ENCODE measurements at regions not wholly inside any gene's neighbourhood (a gene's known extent, or its start where the extent isn't known, plus 50 kb on each side); places are given as distances from the start of the nearest gene placed in this dataset.

- H3K9me3 ChIP-seq, result no peaks in the 10 kb centered on the region
- DNase-seq (no peak), ATAC-seq (no peak)
- H3K4me1 ChIP-seq, result peaks cover 8% of the 10 kb centered on the region
- intact Hi-C loops (cut with DNase I), result no loop called here
- H3K4me3 ChIP-seq, result no peak overlapping the region
- TF ChIP-seq, protein P1, sequence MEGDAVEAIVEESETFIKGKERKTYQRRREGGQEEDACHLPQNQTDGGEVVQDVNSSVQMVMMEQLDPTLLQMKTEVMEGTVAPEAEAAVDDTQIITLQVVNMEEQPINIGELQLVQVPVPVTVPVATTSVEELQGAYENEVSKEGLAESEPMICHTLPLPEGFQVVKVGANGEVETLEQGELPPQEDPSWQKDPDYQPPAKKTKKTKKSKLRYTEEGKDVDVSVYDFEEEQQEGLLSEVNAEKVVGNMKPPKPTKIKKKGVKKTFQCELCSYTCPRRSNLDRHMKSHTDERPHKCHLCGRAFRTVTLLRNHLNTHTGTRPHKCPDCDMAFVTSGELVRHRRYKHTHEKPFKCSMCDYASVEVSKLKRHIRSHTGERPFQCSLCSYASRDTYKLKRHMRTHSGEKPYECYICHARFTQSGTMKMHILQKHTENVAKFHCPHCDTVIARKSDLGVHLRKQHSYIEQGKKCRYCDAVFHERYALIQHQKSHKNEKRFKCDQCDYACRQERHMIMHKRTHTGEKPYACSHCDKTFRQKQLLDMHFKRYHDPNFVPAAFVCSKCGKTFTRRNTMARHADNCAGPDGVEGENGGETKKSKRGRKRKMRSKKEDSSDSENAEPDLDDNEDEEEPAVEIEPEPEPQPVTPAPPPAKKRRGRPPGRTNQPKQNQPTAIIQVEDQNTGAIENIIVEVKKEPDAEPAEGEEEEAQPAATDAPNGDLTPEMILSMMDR (IDR thresholded peaks at IDR 0.05), result no peak
- no peaks in the 10 kb centered on the region for H3K27me3 ChIP-seq (ENCODE audit: low read depth)
- no peaks in the 10 kb centered on the region for H3K36me3 ChIP-seq
- no peak overlapping the region for H3K27ac ChIP-seq
These were observed 216.3 kb upstream of the TLE3 start for GRCh38 chr15:70314018-70314354.

GRCh38 chr15:70313099-70314017 is 215.6 kb upstream of the TLE3 start:
- Histone ChIP-seq H3K4me1 (peaks cover 3% of the 10 kb centered on the region), H3K4me3 (no peak overlapping the region), H3K27me3 (ENCODE audit: low read depth) (no peaks in the 10 kb centered on the region), H3K36me3 (no peaks in the 10 kb centered on the region), H3K27ac (no peak overlapping the region), H3K9me3 (no peaks in the 10 kb centered on the region)
- intact Hi-C loops (cut with DNase I), result no loop called here
- no peak for ATAC-seq
- DNase-seq, result no peak
- TF ChIP-seq, protein P1 (IDR thresholded peaks at IDR 0.05), result no peak

DNA sequence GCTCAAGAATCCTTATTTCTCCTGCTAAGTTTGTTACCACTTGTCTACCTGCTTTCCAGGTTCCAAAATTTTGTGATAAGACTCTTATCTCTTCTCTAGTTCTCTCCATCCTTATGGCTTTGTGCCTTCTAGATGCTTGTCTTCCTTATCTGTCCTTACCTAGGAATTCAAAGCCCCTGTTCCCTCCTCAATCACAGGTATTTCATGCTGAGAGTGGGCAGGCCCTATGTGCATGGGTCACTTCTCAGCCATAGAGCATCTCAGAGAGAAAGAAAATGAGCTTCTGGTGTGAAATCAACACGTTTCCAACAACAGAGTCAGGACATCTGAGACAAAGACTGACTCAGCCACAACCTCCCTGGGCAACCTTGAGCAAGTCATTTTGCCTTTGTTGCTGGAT is 214.1 kb upstream of the TLE3 start:
- DNase-seq, result no peak

DNA sequence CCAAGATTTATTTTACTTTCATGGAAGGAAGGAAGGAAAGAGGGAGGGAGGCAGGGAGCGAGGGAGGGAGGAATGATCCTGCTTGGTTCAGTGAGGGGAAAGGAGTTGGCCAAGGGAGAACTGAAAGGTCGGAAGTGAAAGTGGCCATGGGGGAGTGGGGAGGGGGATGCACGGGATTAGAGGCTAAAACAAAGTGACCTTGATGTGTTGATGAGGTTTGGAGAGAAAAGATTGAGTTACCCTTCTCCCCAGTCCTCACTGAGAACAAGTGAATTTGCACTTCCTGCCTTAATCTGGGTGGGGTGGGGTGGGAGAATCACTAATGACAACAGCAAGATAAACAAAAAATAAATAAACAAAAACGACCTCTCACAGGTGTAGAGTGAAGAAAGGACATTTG is 212.0 kb upstream of the TLE3 start:
- H3K36me3 ChIP-seq, result no peaks in the 10 kb centered on the region
- intact Hi-C loops (cut with DNase I), result no loop called here
- DNase-seq, result no peak

More for the DNA sequence above, 214.1 kb upstream of the TLE3 start:
- H3K9me3 ChIP-seq, result no peaks in the 10 kb centered on the region
- peaks cover 10% of the 10 kb centered on the region for H3K4me1 ChIP-seq
- TF ChIP-seq, protein P1 (IDR thresholded peaks at IDR 0.05), result no peak
- H3K4me3 ChIP-seq, result no peak overlapping the region
- no peak overlapping the region for H3K27ac ChIP-seq
- ATAC-seq, result no peak
- intact Hi-C loops (cut with DNase I), result no loop called here
- no peaks in the 10 kb centered on the region for H3K36me3 ChIP-seq
- no peaks in the 10 kb centered on the region for H3K27me3 ChIP-seq (ENCODE audit: low read depth)

DNA sequence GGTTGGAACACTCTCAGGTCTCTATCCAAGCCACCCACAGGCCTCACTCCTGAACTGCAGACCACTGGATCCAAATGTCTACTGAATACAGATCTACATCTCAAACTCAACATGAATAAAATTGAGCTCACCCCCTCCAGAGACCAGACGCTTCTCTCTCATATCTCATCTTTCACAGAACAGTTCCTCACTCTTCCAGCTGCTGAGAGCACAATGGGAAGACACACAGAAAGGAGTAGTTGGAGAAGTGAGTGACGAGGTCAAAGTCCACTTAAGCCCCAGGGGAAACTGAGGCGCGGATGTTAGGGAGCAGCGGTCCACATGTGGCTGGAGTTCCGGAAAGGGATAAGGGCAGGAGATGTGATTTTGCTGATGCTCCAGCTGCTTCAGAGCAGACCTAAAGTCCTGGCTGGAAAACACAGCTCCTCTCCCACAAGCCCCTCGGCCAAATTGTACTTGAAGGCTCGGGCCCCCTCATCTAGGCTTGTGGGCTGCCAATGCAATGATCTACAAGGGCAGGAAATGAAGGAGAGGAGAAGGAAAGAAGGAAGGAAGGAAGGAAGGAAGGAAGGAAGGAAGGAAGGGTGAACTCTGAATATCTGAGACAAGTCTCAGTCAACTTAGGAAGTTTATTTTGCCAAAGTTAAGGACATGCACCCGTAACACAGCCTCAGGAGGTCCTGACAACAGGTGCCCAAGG is 211.2 kb upstream of the TLE3 start:
- no peaks in the 10 kb centered on the region for H3K36me3 ChIP-seq
- intact Hi-C loops (cut with DNase I), result no loop called here
- no peak overlapping the region for H3K4me3 ChIP-seq
- peaks cover 6% of the 10 kb centered on the region for H3K9me3 ChIP-seq
- TF ChIP-seq, protein P1 (IDR thresholded peaks at IDR 0.05), result no peak
- ATAC-seq (no peak), DNase-seq (no peak)
- no peaks in the 10 kb centered on the region for H3K27me3 ChIP-seq (ENCODE audit: low read depth)
- peaks cover 10% of the 10 kb centered on the region for H3K4me1 ChIP-seq
- no peak overlapping the region for H3K27ac ChIP-seq

More for the DNA sequence above, 212.0 kb upstream of the TLE3 start:
- Histone ChIP-seq H3K27ac (no peak overlapping the region), H3K4me3 (no peak overlapping the region), H3K9me3 (peaks cover 5% of the 10 kb centered on the region), H3K4me1 (peaks cover 10% of the 10 kb centered on the region), H3K27me3 (ENCODE audit: low read depth) (no peaks in the 10 kb centered on the region)
- no peak for ATAC-seq
- TF ChIP-seq, protein P1 (IDR thresholded peaks at IDR 0.05), result no peak

All from lower lobe of right lung (tissue), 2 donors.